ENCODE measurements at regions not wholly inside any gene's neighbourhood (a gene's known extent, or its start where the extent isn't known, plus 50 kb on each side); places are given as distances from the start of the nearest gene placed in this dataset.

DNA sequence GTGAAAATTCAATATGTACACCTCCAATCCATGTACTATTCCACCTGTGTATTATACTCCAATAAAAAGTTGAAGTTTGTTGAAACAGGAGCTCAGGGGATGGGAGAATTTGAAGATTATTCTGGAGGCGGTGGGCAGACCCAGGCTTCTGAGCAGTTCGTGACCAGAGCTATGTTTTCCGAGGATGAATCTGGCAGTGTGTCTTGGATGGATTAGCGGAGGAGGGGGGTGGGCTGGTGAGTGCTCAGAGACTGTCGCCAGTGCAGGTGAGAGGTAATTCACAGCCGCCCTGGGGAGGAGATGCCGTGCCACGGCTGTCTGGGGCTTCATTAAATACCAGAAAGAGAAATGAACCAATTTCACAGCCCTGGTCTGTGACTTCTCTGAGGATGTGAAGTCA is 283.0 kb upstream of the RTL1 start:
- H4K20me1 ChIP-seq (ENCODE audit: low read depth, low read length) = no peaks in the 10 kb centered on the region
- no peaks in the 10 kb centered on the region for H3F3A ChIP-seq (ENCODE audit: insufficient read depth)
- H3K9me2 ChIP-seq (replicated peaks; ENCODE audit: insufficient read depth, low read length) = no peaks in the 10 kb centered on the region
- no peaks in the 10 kb centered on the region for H3K27me3 ChIP-seq (ENCODE audit: low read length)
- H3K79me2 ChIP-seq (ENCODE audit: insufficient read depth, low read length) = no peaks in the 10 kb centered on the region
- H3K27ac ChIP-seq (ENCODE audit: low read depth, low read length) = no peak overlapping the region
- TF ChIP-seq EZH2phosphoT487 (conservative IDR thresholded peaks at IDR 0.05; ENCODE audit: low read length) = no peak
- TF ChIP-seq, protein P1, sequence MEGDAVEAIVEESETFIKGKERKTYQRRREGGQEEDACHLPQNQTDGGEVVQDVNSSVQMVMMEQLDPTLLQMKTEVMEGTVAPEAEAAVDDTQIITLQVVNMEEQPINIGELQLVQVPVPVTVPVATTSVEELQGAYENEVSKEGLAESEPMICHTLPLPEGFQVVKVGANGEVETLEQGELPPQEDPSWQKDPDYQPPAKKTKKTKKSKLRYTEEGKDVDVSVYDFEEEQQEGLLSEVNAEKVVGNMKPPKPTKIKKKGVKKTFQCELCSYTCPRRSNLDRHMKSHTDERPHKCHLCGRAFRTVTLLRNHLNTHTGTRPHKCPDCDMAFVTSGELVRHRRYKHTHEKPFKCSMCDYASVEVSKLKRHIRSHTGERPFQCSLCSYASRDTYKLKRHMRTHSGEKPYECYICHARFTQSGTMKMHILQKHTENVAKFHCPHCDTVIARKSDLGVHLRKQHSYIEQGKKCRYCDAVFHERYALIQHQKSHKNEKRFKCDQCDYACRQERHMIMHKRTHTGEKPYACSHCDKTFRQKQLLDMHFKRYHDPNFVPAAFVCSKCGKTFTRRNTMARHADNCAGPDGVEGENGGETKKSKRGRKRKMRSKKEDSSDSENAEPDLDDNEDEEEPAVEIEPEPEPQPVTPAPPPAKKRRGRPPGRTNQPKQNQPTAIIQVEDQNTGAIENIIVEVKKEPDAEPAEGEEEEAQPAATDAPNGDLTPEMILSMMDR (IDR thresholded peaks at IDR 0.05; ENCODE audit: insufficient read depth, low read length, poor library complexity, severe bottlenecking) = no peak
- H3K4me3 ChIP-seq (ENCODE audit: insufficient read depth, low read length, poor library complexity, severe bottlenecking) = no peak overlapping the region
- no peak overlapping the region for H3K4me2 ChIP-seq (ENCODE audit: low read depth, low read length, poor library complexity, severe bottlenecking)
- H3K9ac ChIP-seq (ENCODE audit: low read length) = no peak overlapping the region
- H3K9me3 ChIP-seq (ENCODE audit: insufficient read depth, low read length) = no peaks in the 10 kb centered on the region
- H2AFZ ChIP-seq (ENCODE audit: low read depth, low read length, severe bottlenecking) = no peak overlapping the region
- H3K36me3 ChIP-seq (ENCODE audit: low read length) = no peaks in the 10 kb centered on the region

DNA sequence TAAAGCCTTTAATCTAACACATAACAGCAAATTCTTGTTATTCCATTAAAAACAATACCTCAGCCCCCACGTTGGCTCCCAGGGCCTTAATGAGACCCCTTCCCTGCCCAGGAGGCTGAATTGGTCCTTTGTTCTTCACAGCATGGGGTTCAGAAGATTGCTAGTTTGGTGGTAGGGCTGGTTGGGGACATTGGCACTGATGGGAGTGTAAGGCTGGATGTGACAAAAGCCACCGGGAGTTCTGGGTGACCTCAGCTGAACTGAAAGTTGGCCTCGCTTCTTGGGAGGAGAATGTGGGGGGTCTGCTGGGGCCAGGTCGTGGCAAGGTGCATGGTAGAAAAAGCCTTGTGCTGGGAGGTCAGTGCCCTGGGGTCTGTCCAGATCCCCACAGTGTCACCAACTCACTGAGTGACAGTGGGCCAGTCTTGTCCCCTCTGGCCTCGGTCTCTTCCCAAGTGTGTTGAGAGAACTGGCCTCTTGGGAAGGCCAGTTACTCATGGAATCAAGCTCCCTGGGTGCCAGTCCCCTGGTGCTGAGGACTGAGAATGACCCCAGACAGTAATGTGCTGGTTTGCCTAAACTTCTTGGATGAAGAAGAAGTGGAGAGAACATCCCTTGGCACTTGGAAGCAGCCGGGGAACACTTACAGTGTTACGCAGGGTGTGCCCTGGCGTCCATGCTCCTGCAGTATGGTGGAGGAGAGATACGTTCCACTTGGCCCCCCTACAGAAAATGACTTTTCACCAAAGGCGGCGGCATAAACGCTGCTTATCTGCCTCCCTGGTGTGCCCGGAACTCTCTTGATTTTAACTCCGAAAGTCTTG is 283.7 kb upstream of the RTL1 start:
- Histone ChIP-seq H3F3A (ENCODE audit: insufficient read depth) (no peaks in the 10 kb centered on the region), H3K79me2 (ENCODE audit: insufficient read depth, low read length) (no peaks in the 10 kb centered on the region), H3K36me3 (ENCODE audit: low read length) (no peaks in the 10 kb centered on the region), H3K27me3 (ENCODE audit: low read length) (no peaks in the 10 kb centered on the region), H4K20me1 (ENCODE audit: low read depth, low read length) (no peaks in the 10 kb centered on the region), H3K9me2 (replicated peaks; ENCODE audit: insufficient read depth, low read length) (no peaks in the 10 kb centered on the region), H3K9ac (ENCODE audit: low read length) (no peak overlapping the region), H3K4me3 (ENCODE audit: insufficient read depth, low read length, poor library complexity, severe bottlenecking) (no peak overlapping the region), H2AFZ (ENCODE audit: low read depth, low read length, severe bottlenecking) (no peak overlapping the region), H3K27ac (ENCODE audit: low read depth, low read length) (no peak overlapping the region), H3K9me3 (ENCODE audit: insufficient read depth, low read length) (no peaks in the 10 kb centered on the region), H3K4me2 (ENCODE audit: low read depth, low read length, poor library complexity, severe bottlenecking) (no peak overlapping the region)
- no peak for TF ChIP-seq EZH2phosphoT487 (conservative IDR thresholded peaks at IDR 0.05; ENCODE audit: low read length)
- TF ChIP-seq, protein P1 (IDR thresholded peaks at IDR 0.05; ENCODE audit: insufficient read depth, low read length, poor library complexity, severe bottlenecking) = no peak

GRCh38 chr14:101187816-101188570 is 284.5 kb upstream of the RTL1 start:
- no peaks in the 10 kb centered on the region for H3K27me3 ChIP-seq (ENCODE audit: low read length)
- no peaks in the 10 kb centered on the region for H4K20me1 ChIP-seq (ENCODE audit: low read depth, low read length)
- no peaks in the 10 kb centered on the region for H3K9me3 ChIP-seq (ENCODE audit: insufficient read depth, low read length)
- no peaks in the 10 kb centered on the region for H3K36me3 ChIP-seq (ENCODE audit: low read length)
- no peak for TF ChIP-seq EZH2phosphoT487 (conservative IDR thresholded peaks at IDR 0.05; ENCODE audit: low read length)
- TF ChIP-seq, protein P1 (IDR thresholded peaks at IDR 0.05; ENCODE audit: insufficient read depth, low read length, poor library complexity, severe bottlenecking) = no peak
- no peak overlapping the region for H3K4me2 ChIP-seq (ENCODE audit: low read depth, low read length, poor library complexity, severe bottlenecking)
- H3K27ac ChIP-seq (ENCODE audit: low read depth, low read length) = no peak overlapping the region
- H2AFZ ChIP-seq (ENCODE audit: low read depth, low read length, severe bottlenecking) = no peak overlapping the region
- no peak overlapping the region for H3K9ac ChIP-seq (ENCODE audit: low read length)
- no peak overlapping the region for H3K4me3 ChIP-seq (ENCODE audit: insufficient read depth, low read length, poor library complexity, severe bottlenecking)
- no peaks in the 10 kb centered on the region for H3K9me2 ChIP-seq (replicated peaks; ENCODE audit: insufficient read depth, low read length)
- no peaks in the 10 kb centered on the region for H3F3A ChIP-seq (ENCODE audit: insufficient read depth)
- H3K79me2 ChIP-seq (ENCODE audit: insufficient read depth, low read length) = no peaks in the 10 kb centered on the region
